Keratinocyte (primary cell): ENCODE measurements at regions not wholly inside any gene's neighbourhood (a gene's known extent, or its start where the extent isn't known, plus 50 kb on each side); places are given as distances from the start of the nearest gene placed in this dataset.

Experiments used
- DNase-seq: peaks from one replicate; pipeline ENCODE4 v3.0.0-alpha.2; 2011; ENCODE audit warnings: low read depth, missing footprints, low spot score
- FAIRE-seq: peaks from 2 replicates; lab custom pipeline; 2011; peaks lifted over from hg19 to GRCh38; lab: Jason Lieb, UNC
- H2AFZ ChIP-seq: 2 replicates; pipeline ENCODE4 v1.6.0; 2012; ENCODE audit warnings: low read length, control low read depth, inconsistent platforms; ENCODE audit not compliant: control insufficient read depth
- H3K27ac ChIP-seq: 2 replicates; pipeline ENCODE4 v1.5.1; 2011; ENCODE audit warnings: low read length; ENCODE audit not compliant: control insufficient read depth, insufficient read depth
- H3K27me3 ChIP-seq: 3 replicates; pipeline ENCODE4 v1.6.0; 2011; ENCODE audit warnings: low read length; ENCODE audit not compliant: control insufficient read depth, insufficient read depth; ENCODE audit errors: extremely low read depth
- H3K36me3 ChIP-seq, 2 experiments: 2 replicates in 1 of 2; 3 replicates in 1 of 2; pipeline ENCODE4 v1.5.1; 2011; ENCODE audit warnings: low read length in 2 of 2, mild to moderate bottlenecking in 1 of 2; ENCODE audit not compliant: control insufficient read depth in 2 of 2, insufficient read depth in 2 of 2; ENCODE audit errors: extremely low read depth in 1 of 2
- H3K4me1 ChIP-seq: 3 replicates; pipeline ENCODE4 v1.5.1; 2011; ENCODE audit warnings: low read length; ENCODE audit not compliant: control insufficient read depth, insufficient read depth; ENCODE audit errors: extremely low read depth
- H3K4me2 ChIP-seq: 3 replicates; pipeline ENCODE4 v1.6.0; 2011; ENCODE audit warnings: low read depth, low read length; ENCODE audit not compliant: control insufficient read depth, insufficient read depth; ENCODE audit errors: extremely low read depth
- H3K4me3 ChIP-seq, 3 experiments: fragments of 200-600 bp in 1 of 3; sonication (generic) in 1 of 3; 2 replicates in 2 of 3; 3 replicates in 1 of 3; pipeline ENCODE4 v1.5.1; 2011 to 2016; ENCODE audit warnings: low read length in 3 of 3, mild to moderate bottlenecking in 3 of 3, control low read depth in 2 of 3, inconsistent platforms in 1 of 3, low read depth in 1 of 3, mixed read lengths in 1 of 3, mixed run types in 1 of 3, moderate library complexity in 1 of 3; ENCODE audit not compliant: control insufficient read depth in 2 of 3, insufficient read depth in 2 of 3; ENCODE audit errors: extremely low read depth in 1 of 3
- H3K79me2 ChIP-seq: 2 replicates; pipeline ENCODE4 v1.6.0; 2012; ENCODE audit warnings: low read length; ENCODE audit not compliant: control insufficient read depth, insufficient read depth
- H3K9ac ChIP-seq: 3 replicates; pipeline ENCODE4 v1.6.0; 2011; ENCODE audit warnings: low read length; ENCODE audit not compliant: control insufficient read depth, insufficient read depth; ENCODE audit errors: extremely low read depth
- H3K9me1 ChIP-seq: 3 replicates; pipeline ENCODE4 v1.6.0; 2011; ENCODE audit warnings: low read length; ENCODE audit not compliant: control insufficient read depth, insufficient read depth; ENCODE audit errors: extremely low read depth
- H3K9me3 ChIP-seq: 2 replicates; pipeline ENCODE4 v1.5.1; 2012; ENCODE audit warnings: low read depth, low read length; ENCODE audit not compliant: control insufficient read depth
- H4K20me1 ChIP-seq: 3 replicates; pipeline ENCODE4 v1.6.0; 2011; ENCODE audit warnings: low read length; ENCODE audit not compliant: control insufficient read depth, insufficient read depth; ENCODE audit errors: extremely low read depth
- CTCF ChIP-seq, 3 experiments: IDR thresholded peaks in 1 of 3; conservative IDR thresholded peaks in 1 of 3; optimal IDR thresholded peaks in 1 of 3; 2 replicates in 2 of 3; 3 replicates in 1 of 3; pipeline versions ENCODE3 to v1.5.1; 2011; ENCODE audit warnings: low read length in 3 of 3, mild to moderate bottlenecking in 3 of 3, moderate library complexity in 2 of 3, control low read depth in 1 of 3, inconsistent platforms in 1 of 3; ENCODE audit not compliant: insufficient read depth in 2 of 3; ENCODE audit errors: extremely low read depth in 1 of 3
- EZH2 ChIP-seq: IDR thresholded peaks from one replicate; pipeline ENCODE4 v1.6.1; 2012; ENCODE audit warnings: inconsistent platforms, mild to moderate bottlenecking, low read length, moderate library complexity
- dilution Hi-C: fragments of 300-500 bp; cut with MboI; formaldehyde crosslinking; loops from one replicate; pipeline ENCODE4 v1.7.0; 2020; ENCODE audit warnings: low sequenced_read_pairs; ENCODE audit not compliant: extremely low pct_ligation_motif_present

- no peak for TF ChIP-seq EZH2
- no peak for TF ChIP-seq CTCF (optimal IDR thresholded peaks at IDR 0.05 in 1 of 3, IDR thresholded peaks at IDR 0.05 in 1 of 3, conservative IDR thresholded peaks at IDR 0.05 in 1 of 3; ENCODE audit: extremely low read depth in 1 of 3, insufficient read depth in 2 of 3, low read length in 3 of 3)
- no peaks in the 10 kb centered on the region for H3K79me2 ChIP-seq
- no peaks in the 10 kb centered on the region for H3K36me3 ChIP-seq
- no peak overlapping the region for H3K27ac ChIP-seq
- no peak overlapping the region for H3K9ac ChIP-seq
- no peak overlapping the region for H2AFZ ChIP-seq
- H3K4me1 ChIP-seq, result no peaks in the 10 kb centered on the region
- H3K9me1 ChIP-seq, result no peaks in the 10 kb centered on the region
- dilution Hi-C loops, result no loop called here
- no peaks in the 10 kb centered on the region for H3K9me3 ChIP-seq
- no peak overlapping the region for H3K4me2 ChIP-seq
- H3K4me3 ChIP-seq, result no peak overlapping the region
- no peaks in the 10 kb centered on the region for H4K20me1 ChIP-seq
- FAIRE-seq (no peak), DNase-seq (no peak)
- no peaks in the 10 kb centered on the region for H3K27me3 ChIP-seq
Measured at GRCh38 chr1:106954661-106955229, 101.7 kb upstream of the PRMT6 start.

- no peaks in the 10 kb centered on the region for H3K4me1 ChIP-seq
- no peaks in the 10 kb centered on the region for H3K79me2 ChIP-seq
- no peaks in the 10 kb centered on the region for H3K27me3 ChIP-seq
- H3K27ac ChIP-seq, result no peak overlapping the region
- no peak for DNase-seq
- H3K9ac ChIP-seq, result no peak overlapping the region
- H4K20me1 ChIP-seq, result no peaks in the 10 kb centered on the region
- no peaks in the 10 kb centered on the region for H3K36me3 ChIP-seq
- dilution Hi-C loops, result no loop called here
- no peak overlapping the region for H3K4me2 ChIP-seq
- no peak for FAIRE-seq
- TF ChIP-seq EZH2 (no peak), CTCF (optimal IDR thresholded peaks at IDR 0.05 in 1 of 3, IDR thresholded peaks at IDR 0.05 in 1 of 3, conservative IDR thresholded peaks at IDR 0.05 in 1 of 3; ENCODE audit: extremely low read depth in 1 of 3, insufficient read depth in 2 of 3, low read length in 3 of 3) (no peak)
- H2AFZ ChIP-seq, result no peak overlapping the region
- H3K9me1 ChIP-seq, result no peaks in the 10 kb centered on the region
- no peaks in the 10 kb centered on the region for H3K9me3 ChIP-seq
- H3K4me3 ChIP-seq, result no peak overlapping the region
Measured at GRCh38 chr1:106956721-106957120, 99.8 kb upstream of the PRMT6 start.
